Body of pancreas (tissue), 4 donors: ENCODE measurements at regions not wholly inside any gene's neighbourhood (a gene's known extent, or its start where the extent isn't known, plus 50 kb on each side); places are given as distances from the start of the nearest gene placed in this dataset.
"Not testable (repeated sequence)": the region's sequence is repeated elsewhere in the genome, so short reads cannot be mapped to it uniquely, and the experiment has no call there.

Source experiments
- POLR2A ChIP-seq, 3 donors: fragments of 450-650 bp; IDR thresholded peaks; one replicate each; pipeline ENCODE4 v1.6.1; 2016; ENCODE audit warnings: antibody characterized with exemption in 3 of 3, mild to moderate bottlenecking in 2 of 3
- TF ChIP-seq, protein P1 (sequence below), 7 experiments: fragments of 450-650 bp in 4 of 7; fragments of 200-600 bp in 3 of 7; sonication (generic) in 3 of 7; IDR thresholded peaks; one replicate each; pipeline ENCODE4 v1.5.1; 2016 to 2019; ENCODE audit warnings: antibody characterized with exemption in 7 of 7

DNA sequence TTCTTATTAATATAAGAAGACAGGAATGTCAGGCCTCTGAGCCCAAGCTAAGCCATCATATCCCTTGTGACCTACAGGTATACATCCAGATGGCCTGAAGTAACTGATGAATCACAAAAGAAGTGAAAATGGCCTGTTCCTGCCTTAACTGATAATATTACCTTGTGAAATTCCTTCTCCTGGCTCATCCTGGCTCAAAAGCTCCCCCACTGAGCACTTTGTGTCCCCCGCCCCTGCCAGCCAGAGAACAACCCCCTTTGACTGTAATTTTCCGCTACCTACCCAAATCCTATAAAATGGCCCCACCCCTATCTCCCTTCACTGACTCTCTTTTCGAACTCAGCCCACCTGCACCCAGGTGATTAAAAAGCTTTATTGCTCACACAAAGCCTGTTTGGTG, 274.4 kb downstream of the NUF2 start:
- TF ChIP-seq, protein P1, sequence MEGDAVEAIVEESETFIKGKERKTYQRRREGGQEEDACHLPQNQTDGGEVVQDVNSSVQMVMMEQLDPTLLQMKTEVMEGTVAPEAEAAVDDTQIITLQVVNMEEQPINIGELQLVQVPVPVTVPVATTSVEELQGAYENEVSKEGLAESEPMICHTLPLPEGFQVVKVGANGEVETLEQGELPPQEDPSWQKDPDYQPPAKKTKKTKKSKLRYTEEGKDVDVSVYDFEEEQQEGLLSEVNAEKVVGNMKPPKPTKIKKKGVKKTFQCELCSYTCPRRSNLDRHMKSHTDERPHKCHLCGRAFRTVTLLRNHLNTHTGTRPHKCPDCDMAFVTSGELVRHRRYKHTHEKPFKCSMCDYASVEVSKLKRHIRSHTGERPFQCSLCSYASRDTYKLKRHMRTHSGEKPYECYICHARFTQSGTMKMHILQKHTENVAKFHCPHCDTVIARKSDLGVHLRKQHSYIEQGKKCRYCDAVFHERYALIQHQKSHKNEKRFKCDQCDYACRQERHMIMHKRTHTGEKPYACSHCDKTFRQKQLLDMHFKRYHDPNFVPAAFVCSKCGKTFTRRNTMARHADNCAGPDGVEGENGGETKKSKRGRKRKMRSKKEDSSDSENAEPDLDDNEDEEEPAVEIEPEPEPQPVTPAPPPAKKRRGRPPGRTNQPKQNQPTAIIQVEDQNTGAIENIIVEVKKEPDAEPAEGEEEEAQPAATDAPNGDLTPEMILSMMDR (IDR thresholded peaks at IDR 0.05), result not testable (repeated sequence)
- TF ChIP-seq POLR2A (IDR thresholded peaks at IDR 0.05), result not testable (repeated sequence)
